Gastroesophageal sphincter (tissue), 3 donors: ENCODE measurements at regions not wholly inside any gene's neighbourhood (a gene's known extent, or its start where the extent isn't known, plus 50 kb on each side); places are given as distances from the start of the nearest gene placed in this dataset.

Experiments
- CTCF ChIP-seq, 4 experiments: fragments of 200-600 bp in 2 of 4; fragments of 450-650 bp in 2 of 4; sonication (generic) in 1 of 4; IDR thresholded peaks; one replicate each; pipeline ENCODE4 v1.5.1; 2017 to 2019; ENCODE audit warnings: antibody characterized with exemption in 4 of 4, mild to moderate bottlenecking in 2 of 4, moderate library complexity in 2 of 4
- EP300 ChIP-seq: sonication (generic); formaldehyde crosslinking; IDR thresholded peaks from one replicate; pipeline ENCODE4 v1.6.1; 2017; ENCODE audit warnings: antibody characterized with exemption, mild to moderate bottlenecking
- POLR2A ChIP-seq, 2 donors: fragments of 450-650 bp; IDR thresholded peaks; one replicate each; pipeline ENCODE4 v1.6.1; 2017; ENCODE audit warnings: antibody characterized with exemption in 2 of 2, mild to moderate bottlenecking in 2 of 2, moderate library complexity in 1 of 2
- POLR2AphosphoS5 ChIP-seq: sonication (generic); formaldehyde crosslinking; IDR thresholded peaks from one replicate; pipeline ENCODE4 v1.6.1; 2017; ENCODE audit warnings: antibody characterized with exemption

GRCh38 chr2:181188605-181189004, 208.2 kb downstream of the UBE2E3 start:
- TF ChIP-seq POLR2A (IDR thresholded peaks at IDR 0.05) = no peak
- no peak for TF ChIP-seq CTCF (IDR thresholded peaks at IDR 0.05)
- TF ChIP-seq POLR2AphosphoS5 = no peak
- TF ChIP-seq EP300 = no peak
